SK-N-SH (cell line): ENCODE measurements at regions not wholly inside any gene's neighbourhood (a gene's known extent, or its start where the extent isn't known, plus 50 kb on each side); places are given as distances from the start of the nearest gene placed in this dataset.

Experiments used
- CTCF ChIA-PET: fragments of 300-600, 350-600 bp; formaldehyde crosslinking; extraction: SDS; loops from one replicate; lab custom pipeline; 2021; lab: Yijun Ruan, JAX
- POLR2A ChIA-PET: fragments of 350-600 bp; sonication (Branson Sonifier 250); formaldehyde crosslinking; extraction: SDS; loops from one replicate; lab custom pipeline; 2020; ENCODE audit warnings: antibody characterized with exemption, inconsistent platforms; lab: Yijun Ruan, JAX
- DNase-seq: peaks from one replicate; pipeline ENCODE4 v3.0.0; 2012
- H2AFZ ChIP-seq: fragments of 200-600 bp; sonication (generic); 2 replicates; pipeline ENCODE4 v1.8.1; 2016; ENCODE audit warnings: antibody characterized with exemption, mild to moderate bottlenecking, low read depth
- H3F3A ChIP-seq: fragments of 200-600 bp; sonication (generic); replicated peaks from 2 replicates; pipeline ENCODE3; 2016; ENCODE audit warnings: antibody characterized with exemption, mild to moderate bottlenecking; ENCODE audit not compliant: insufficient read depth
- H3K27ac ChIP-seq, 2 experiments: fragments of 200-500 bp in 1 of 2; fragments of 200-600 bp in 1 of 2; sonication (Bioruptor generic) in 1 of 2; sonication (generic), shearing (Covaris generic) in 1 of 2; 2 replicates each; pipeline versions ENCODE4 v1.5.1 to v1.6.1; 2014 to 2016; ENCODE audit warnings: low read depth in 2 of 2, inconsistent platforms in 1 of 2, low read length in 1 of 2, mild to moderate bottlenecking in 1 of 2, mixed read lengths in 1 of 2
- H3K27me3 ChIP-seq: fragments of 200-600 bp; sonication (generic), shearing (Covaris generic); 2 replicates; pipeline ENCODE4 v1.6.1; 2016; ENCODE audit warnings: mixed run types; ENCODE audit not compliant: insufficient read depth
- H3K36me3 ChIP-seq, 2 experiments: fragments of 200-500 bp in 1 of 2; fragments of 200-600 bp in 1 of 2; sonication (Bioruptor generic) in 1 of 2; sonication (generic) in 1 of 2; replicated peaks in 1 of 2; 2 replicates each; pipeline versions ENCODE3 to v1.5.1; 2014 to 2016; ENCODE audit warnings: low read length in 1 of 2, mild to moderate bottlenecking in 1 of 2; ENCODE audit not compliant: insufficient read depth in 2 of 2, control insufficient read depth in 1 of 2
- H3K4me1 ChIP-seq, 2 experiments: fragments of 200-500 bp in 1 of 2; fragments of 200-600 bp in 1 of 2; sonication (Bioruptor generic) in 1 of 2; sonication (generic), shearing (Covaris generic) in 1 of 2; 2 replicates each; pipeline versions ENCODE4 v1.5.1 to v1.6.1; 2014 to 2016; ENCODE audit warnings: low read depth in 1 of 2, low read length in 1 of 2, mixed run types in 1 of 2; ENCODE audit not compliant: insufficient read depth in 2 of 2, control insufficient read depth in 1 of 2
- H3K4me2 ChIP-seq: fragments of 200-600 bp; sonication (generic), shearing (Covaris generic); 2 replicates; pipeline ENCODE4 v1.6.1; 2017; ENCODE audit warnings: mixed run types
- H3K4me3 ChIP-seq, 2 experiments: fragments of 200-500 bp in 1 of 2; fragments of 200-600 bp in 1 of 2; sonication (Bioruptor generic) in 1 of 2; sonication (generic), shearing (Covaris generic) in 1 of 2; 2 replicates each; pipeline versions ENCODE4 v1.5.1 to v1.8.1; 2014 to 2016; ENCODE audit warnings: low read depth in 2 of 2, inconsistent platforms in 1 of 2, low read length in 1 of 2, mild to moderate bottlenecking in 1 of 2, mixed read lengths in 1 of 2, moderate library complexity in 1 of 2
- H3K79me2 ChIP-seq: fragments of 200-600 bp; sonication (generic); 2 replicates; pipeline ENCODE4 v1.8.1; 2017; ENCODE audit warnings: mild to moderate bottlenecking; ENCODE audit not compliant: insufficient read depth
- H3K9ac ChIP-seq: fragments of 200-600 bp; sonication (generic); 2 replicates; pipeline ENCODE4 v1.6.1; 2017; ENCODE audit warnings: mixed run types
- H3K9me2 ChIP-seq: fragments of 200-600 bp; sonication (generic); 2 replicates; pipeline ENCODE4 v1.6.1; 2017; ENCODE audit warnings: mixed run types
- H3K9me3 ChIP-seq: fragments of 200-600 bp; sonication (generic); 2 replicates; pipeline ENCODE4 v1.6.1; 2017; ENCODE audit warnings: mixed run types, mild to moderate bottlenecking, moderate library complexity
- H4K20me1 ChIP-seq: fragments of 200-600 bp; sonication (generic); 2 replicates; pipeline ENCODE4 v1.6.1; 2017; ENCODE audit warnings: mild to moderate bottlenecking, mixed run types; ENCODE audit not compliant: insufficient read depth
- ELF1 ChIP-seq: IDR thresholded peaks from 2 replicates; pipeline ENCODE4 v1.4.0; 2012
- EP300 ChIP-seq, 2 experiments: IDR thresholded peaks; 2 replicates each; pipeline versions ENCODE4 v1.4.0 to v1.6.1; 2012; ENCODE audit warnings: borderline replicate concordance in 1 of 2, low read depth in 1 of 2, low read length in 1 of 2
- EZH2phosphoT487 ChIP-seq: fragments of 200-600 bp; sonication (generic); IDR thresholded peaks from 2 replicates; pipeline ENCODE4 v1.6.1; 2017; ENCODE audit warnings: low read depth, mixed run types, mild to moderate bottlenecking, antibody characterized with exemption, moderate library complexity, borderline replicate concordance
- FOXJ3 ChIP-seq: sonication (generic); formaldehyde crosslinking; IDR thresholded peaks from 2 replicates; pipeline ENCODE4 v1.5.1; 2020; ENCODE audit warnings: mild to moderate bottlenecking, missing genetic modification reagents
- MEF2A ChIP-seq: IDR thresholded peaks from 2 replicates; pipeline ENCODE4 v1.4.0; 2012; ENCODE audit warnings: low read depth, borderline replicate concordance
- MXI1 ChIP-seq: IDR thresholded peaks from 2 replicates; pipeline ENCODE4 v1.6.1; 2012; ENCODE audit warnings: mild to moderate bottlenecking, low read depth, low read length, improper control_type of control experiment
- NRF1 ChIP-seq: IDR thresholded peaks from 2 replicates; pipeline ENCODE4 v1.6.1; 2012; ENCODE audit warnings: low read depth, mild to moderate bottlenecking, low read length
- RAD21 ChIP-seq: IDR thresholded peaks from 2 replicates; pipeline ENCODE4 v1.6.1; 2012; ENCODE audit warnings: mild to moderate bottlenecking, low read length
- RCOR1 ChIP-seq: fragments of 150-350 bp; IDR thresholded peaks from 2 replicates; pipeline ENCODE4 v1.6.1; 2017; ENCODE audit warnings: antibody characterized with exemption, low read length
- RFX5 ChIP-seq: IDR thresholded peaks from 2 replicates; pipeline ENCODE4 v1.6.1; 2012; ENCODE audit warnings: mild to moderate bottlenecking, improper control_type of control experiment, low read length
- RXRA ChIP-seq: IDR thresholded peaks from 2 replicates; pipeline ENCODE4 v1.4.0; 2012; ENCODE audit warnings: low read depth, mild to moderate bottlenecking, borderline replicate concordance
- SIN3A ChIP-seq: IDR thresholded peaks from 2 replicates; pipeline ENCODE4 v1.6.1; 2012; ENCODE audit warnings: low read depth, mild to moderate bottlenecking, low read length, moderate library complexity, borderline replicate concordance
- SMC3 ChIP-seq: IDR thresholded peaks from 2 replicates; pipeline ENCODE4 v1.6.1; 2012; ENCODE audit warnings: low read depth, low read length, improper control_type of control experiment
- TAF1 ChIP-seq: IDR thresholded peaks from 2 replicates; pipeline ENCODE4 v1.6.1; 2012; ENCODE audit warnings: low read depth, mild to moderate bottlenecking, low read length, moderate library complexity, borderline replicate concordance
- TCF12 ChIP-seq: IDR thresholded peaks from 2 replicates; pipeline ENCODE4 v1.4.0; 2012
- WGBS: methylation state at CpG from one replicate; pipeline ENCODE4 v1.1.6; 2017; ENCODE audit warnings: low lambda C conversion rate; 5-methylcytosine and 5-hydroxymethylcytosine counted together
- TF ChIP-seq, protein P1 (sequence below): IDR thresholded peaks from 2 replicates; pipeline ENCODE4 v1.4.0; 2012; ENCODE audit warnings: low read depth, borderline replicate concordance
- TF ChIP-seq, protein P2 (sequence below): IDR thresholded peaks from 2 replicates; pipeline ENCODE4 v1.6.1; 2012; ENCODE audit warnings: mild to moderate bottlenecking, low read depth, low read length, moderate library complexity

DNA sequence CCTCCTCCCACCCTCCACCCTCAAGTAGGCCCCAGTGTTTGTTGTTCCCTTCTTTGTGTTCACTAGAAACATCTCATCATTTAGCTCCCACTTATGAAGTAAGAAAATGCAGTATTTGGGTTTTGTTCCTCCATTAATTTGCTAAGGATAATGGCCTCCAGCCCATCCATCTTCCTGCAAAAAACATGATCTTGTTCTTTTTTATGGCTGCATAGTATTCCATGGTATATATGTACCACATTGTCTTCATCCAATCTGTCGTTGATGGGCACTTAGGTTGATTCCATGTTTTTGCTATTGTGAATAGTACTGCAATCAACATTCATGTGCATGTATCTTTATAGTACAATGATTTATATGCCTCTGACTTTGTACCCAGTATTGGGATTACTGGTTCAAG is 416.8 kb upstream of the SASH1 start:
- DNase-seq = no peak
- Histone ChIP-seq H3K4me1 (no peaks in the 10 kb centered on the region), H4K20me1 (no peaks in the 10 kb centered on the region), H3K9me2 (no peaks in the 10 kb centered on the region), H3F3A (no peaks in the 10 kb centered on the region), H3K4me2 (no peak overlapping the region), H3K9me3 (no peaks in the 10 kb centered on the region), H3K27ac (no peak overlapping the region), H2AFZ (no peak overlapping the region), H3K4me3 (no peak overlapping the region), H3K79me2 (no peaks in the 10 kb centered on the region), H3K9ac (no peak overlapping the region), H3K27me3 (no peaks in the 10 kb centered on the region), H3K36me3 (no peaks in the 10 kb centered on the region)
- 0% methylated on average over 1 of the region's 1 CpG for WGBS
- ChIA-PET POLR2A (no interaction called here), CTCF (no interaction called here)
- TF ChIP-seq RCOR1 = no peak
- no peak for TF ChIP-seq TAF1
- no peak for TF ChIP-seq SMC3
- TF ChIP-seq EZH2phosphoT487 = no peak
- TF ChIP-seq MXI1 = no peak
- TF ChIP-seq RXRA = no peak
- TF ChIP-seq SIN3A = no peak
- no peak for TF ChIP-seq EP300 (IDR thresholded peaks at IDR 0.05; ENCODE audit: borderline replicate concordance in 1 of 2, low read depth in 1 of 2, low read length in 1 of 2)
- no peak for TF ChIP-seq RFX5
- TF ChIP-seq FOXJ3 = no peak
- TF ChIP-seq TCF12 = no peak
- TF ChIP-seq, protein P1, sequence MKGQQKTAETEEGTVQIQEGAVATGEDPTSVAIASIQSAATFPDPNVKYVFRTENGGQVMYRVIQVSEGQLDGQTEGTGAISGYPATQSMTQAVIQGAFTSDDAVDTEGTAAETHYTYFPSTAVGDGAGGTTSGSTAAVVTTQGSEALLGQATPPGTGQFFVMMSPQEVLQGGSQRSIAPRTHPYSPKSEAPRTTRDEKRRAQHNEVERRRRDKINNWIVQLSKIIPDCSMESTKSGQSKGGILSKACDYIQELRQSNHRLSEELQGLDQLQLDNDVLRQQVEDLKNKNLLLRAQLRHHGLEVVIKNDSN = no peak

DNA sequence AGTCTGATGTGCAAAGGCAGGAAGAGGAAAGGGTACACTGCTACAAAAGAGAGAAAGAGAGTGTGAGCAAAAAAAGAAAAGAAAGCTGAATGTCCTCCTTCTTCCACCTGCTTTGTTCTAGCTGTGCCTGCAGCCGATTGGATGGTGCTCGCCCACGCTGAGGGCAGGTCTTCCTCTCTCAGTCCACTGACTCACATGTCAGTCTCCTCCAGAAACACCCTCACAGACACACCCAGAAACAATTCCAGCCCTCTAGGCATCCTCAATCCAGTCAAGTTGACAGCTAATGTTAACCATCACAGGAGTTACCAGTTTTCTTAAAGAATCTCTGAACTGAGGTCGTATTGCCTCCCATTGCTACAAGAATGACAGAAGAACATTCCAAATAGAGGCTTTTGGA is 411.9 kb upstream of the SASH1 start:
- ChIA-PET CTCF (no interaction called here), POLR2A (no interaction called here)
- H3K36me3 ChIP-seq = no peaks in the 10 kb centered on the region
- no peaks in the 10 kb centered on the region for H3K9me2 ChIP-seq
- no peaks in the 10 kb centered on the region for H4K20me1 ChIP-seq
- no peak for DNase-seq
- H3K27me3 ChIP-seq = no peaks in the 10 kb centered on the region
- H3K27ac ChIP-seq = no peak overlapping the region
- H3F3A ChIP-seq = no peaks in the 10 kb centered on the region
- H3K4me2 ChIP-seq = no peak overlapping the region
- no peaks in the 10 kb centered on the region for H3K9me3 ChIP-seq
- H2AFZ ChIP-seq = no peak overlapping the region
- H3K79me2 ChIP-seq = no peaks in the 10 kb centered on the region
- 2% methylated on average over 4 of the region's 4 CpGs for WGBS
- no peaks in the 10 kb centered on the region for H3K4me1 ChIP-seq
- H3K4me3 ChIP-seq = no peak overlapping the region
- TF ChIP-seq MXI1 (no peak), RXRA (no peak), SIN3A (no peak), ELF1 (no peak), SMC3 (no peak), MEF2A (no peak), EP300 (IDR thresholded peaks at IDR 0.05; ENCODE audit: borderline replicate concordance in 1 of 2, low read depth in 1 of 2, low read length in 1 of 2) (no peak), TAF1 (no peak), RAD21 (no peak), NRF1 (no peak), EZH2phosphoT487 (no peak)
- TF ChIP-seq, protein P1 = no peak
- TF ChIP-seq, protein P2, sequence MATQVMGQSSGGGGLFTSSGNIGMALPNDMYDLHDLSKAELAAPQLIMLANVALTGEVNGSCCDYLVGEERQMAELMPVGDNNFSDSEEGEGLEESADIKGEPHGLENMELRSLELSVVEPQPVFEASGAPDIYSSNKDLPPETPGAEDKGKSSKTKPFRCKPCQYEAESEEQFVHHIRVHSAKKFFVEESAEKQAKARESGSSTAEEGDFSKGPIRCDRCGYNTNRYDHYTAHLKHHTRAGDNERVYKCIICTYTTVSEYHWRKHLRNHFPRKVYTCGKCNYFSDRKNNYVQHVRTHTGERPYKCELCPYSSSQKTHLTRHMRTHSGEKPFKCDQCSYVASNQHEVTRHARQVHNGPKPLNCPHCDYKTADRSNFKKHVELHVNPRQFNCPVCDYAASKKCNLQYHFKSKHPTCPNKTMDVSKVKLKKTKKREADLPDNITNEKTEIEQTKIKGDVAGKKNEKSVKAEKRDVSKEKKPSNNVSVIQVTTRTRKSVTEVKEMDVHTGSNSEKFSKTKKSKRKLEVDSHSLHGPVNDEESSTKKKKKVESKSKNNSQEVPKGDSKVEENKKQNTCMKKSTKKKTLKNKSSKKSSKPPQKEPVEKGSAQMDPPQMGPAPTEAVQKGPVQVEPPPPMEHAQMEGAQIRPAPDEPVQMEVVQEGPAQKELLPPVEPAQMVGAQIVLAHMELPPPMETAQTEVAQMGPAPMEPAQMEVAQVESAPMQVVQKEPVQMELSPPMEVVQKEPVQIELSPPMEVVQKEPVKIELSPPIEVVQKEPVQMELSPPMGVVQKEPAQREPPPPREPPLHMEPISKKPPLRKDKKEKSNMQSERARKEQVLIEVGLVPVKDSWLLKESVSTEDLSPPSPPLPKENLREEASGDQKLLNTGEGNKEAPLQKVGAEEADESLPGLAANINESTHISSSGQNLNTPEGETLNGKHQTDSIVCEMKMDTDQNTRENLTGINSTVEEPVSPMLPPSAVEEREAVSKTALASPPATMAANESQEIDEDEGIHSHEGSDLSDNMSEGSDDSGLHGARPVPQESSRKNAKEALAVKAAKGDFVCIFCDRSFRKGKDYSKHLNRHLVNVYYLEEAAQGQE = no peak
- no peak overlapping the region for H3K9ac ChIP-seq
